WTC11 (cell line): ENCODE measurements at regions not wholly inside any gene's neighbourhood (a gene's known extent, or its start where the extent isn't known, plus 50 kb on each side); places are given as distances from the start of the nearest gene placed in this dataset.

Experiments
- ATAC-seq: fragments of 200-7000 bp; cut with Tn5 transposase; 2 replicates; pipeline ENCODE4 v1.10.0; 2021; ENCODE audit warnings: mild to moderate bottlenecking, moderate library complexity
- CTCF ChIA-PET: fragments of 300-600 bp; sonication (Branson Sonifier 250); formaldehyde crosslinking; loops from one replicate; lab custom pipeline; 2021; ENCODE audit warnings: antibody characterized with exemption; lab: Charles Lee
- POLR2A ChIA-PET: fragments of 350-600 bp; sonication (Branson Sonifier 250); formaldehyde crosslinking; loops from one replicate; lab custom pipeline; 2021; ENCODE audit warnings: antibody characterized with exemption; lab: Charles Lee
- DNase-seq: peaks from one replicate; pipeline ENCODE4 v3.0.0; 2021; ENCODE audit warnings: low spot score
- H3K27ac Mint-ChIP-seq: 2 replicates; pipeline ENCODE4 v1.8.0; 2021; ENCODE audit warnings: mixed read lengths
- H3K27me3 Mint-ChIP-seq: 2 replicates; pipeline ENCODE4 v1.8.0; 2021; ENCODE audit warnings: low read depth, mild to moderate bottlenecking, moderate library complexity, mixed read lengths
- H3K36me3 Mint-ChIP-seq: 2 replicates; pipeline ENCODE4 v1.8.0; 2021; ENCODE audit warnings: mixed read lengths
- H3K4me1 Mint-ChIP-seq: 2 replicates; pipeline ENCODE4 v1.8.0; 2022; ENCODE audit warnings: mixed read lengths
- H3K4me3 Mint-ChIP-seq: 2 replicates; pipeline ENCODE4 v1.8.0; 2021; ENCODE audit warnings: mild to moderate bottlenecking, moderate library complexity, mixed read lengths
- H3K9me3 Mint-ChIP-seq: 2 replicates; pipeline ENCODE4 v1.8.0; 2021; ENCODE audit warnings: mixed read lengths
- AFF4 ChIP-seq: sonication (generic); formaldehyde crosslinking; IDR thresholded peaks from 2 replicates; pipeline ENCODE4 v1.8.1; 2023; ENCODE audit warnings: mild to moderate bottlenecking, missing genetic modification reagents, borderline replicate concordance
- ATF1 ChIP-seq: sonication (generic); formaldehyde crosslinking; IDR thresholded peaks from 2 replicates; pipeline ENCODE4 v1.8.1; 2023; ENCODE audit warnings: mild to moderate bottlenecking, moderate library complexity, missing genetic modification reagents
- E2F1 ChIP-seq: sonication (generic); formaldehyde crosslinking; IDR thresholded peaks from 2 replicates; pipeline ENCODE4 v1.8.0; 2022; ENCODE audit warnings: mild to moderate bottlenecking, missing genetic modification reagents
- IRF2 ChIP-seq: sonication (generic); formaldehyde crosslinking; IDR thresholded peaks from 2 replicates; pipeline ENCODE4 v1.8.0; 2022; ENCODE audit warnings: low read depth, missing genetic modification reagents, borderline replicate concordance
- JAZF1 ChIP-seq: fragments of 250-450 bp; sonication (Bioruptor Pico); IDR thresholded peaks from 2 replicates; pipeline ENCODE4 v1.9.0; 2021; ENCODE audit warnings: moderate library complexity, mild to moderate bottlenecking, inconsistent platforms
- JUN ChIP-seq: sonication (generic); formaldehyde crosslinking; IDR thresholded peaks from 2 replicates; pipeline ENCODE4 v1.8.0; 2023; ENCODE audit warnings: mild to moderate bottlenecking, missing genetic modification reagents
- NR1H2 ChIP-seq: sonication (generic); formaldehyde crosslinking; IDR thresholded peaks from 2 replicates; pipeline ENCODE4 v1.9.0; 2021; ENCODE audit warnings: mild to moderate bottlenecking, moderate library complexity, missing genetic modification reagents
- SMAD4 ChIP-seq: sonication (generic); formaldehyde crosslinking; IDR thresholded peaks from 2 replicates; pipeline ENCODE4 v1.8.0; 2022; ENCODE audit warnings: mild to moderate bottlenecking, missing genetic modification reagents
- TF ChIP-seq, protein P1 (sequence below): sonication (generic); formaldehyde crosslinking; IDR thresholded peaks from 2 replicates; pipeline ENCODE4 v1.8.0; 2022; ENCODE audit warnings: mild to moderate bottlenecking, missing genetic modification reagents
- TF ChIP-seq, protein P2 (sequence below): sonication (generic); formaldehyde crosslinking; IDR thresholded peaks from 2 replicates; pipeline ENCODE4 v1.8.0; 2022; ENCODE audit warnings: mild to moderate bottlenecking, missing genetic modification reagents
- TF ChIP-seq, protein P3 (sequence below): fragments of 250-450 bp; sonication (Bioruptor Pico); IDR thresholded peaks from 2 replicates; pipeline ENCODE4 v1.9.0; 2021; ENCODE audit warnings: mild to moderate bottlenecking, borderline replicate concordance
- TF ChIP-seq, protein P4 (sequence below): sonication (generic); formaldehyde crosslinking; IDR thresholded peaks from 2 replicates; pipeline ENCODE4 v1.8.1; 2023; ENCODE audit warnings: mild to moderate bottlenecking, missing genetic modification reagents

DNA sequence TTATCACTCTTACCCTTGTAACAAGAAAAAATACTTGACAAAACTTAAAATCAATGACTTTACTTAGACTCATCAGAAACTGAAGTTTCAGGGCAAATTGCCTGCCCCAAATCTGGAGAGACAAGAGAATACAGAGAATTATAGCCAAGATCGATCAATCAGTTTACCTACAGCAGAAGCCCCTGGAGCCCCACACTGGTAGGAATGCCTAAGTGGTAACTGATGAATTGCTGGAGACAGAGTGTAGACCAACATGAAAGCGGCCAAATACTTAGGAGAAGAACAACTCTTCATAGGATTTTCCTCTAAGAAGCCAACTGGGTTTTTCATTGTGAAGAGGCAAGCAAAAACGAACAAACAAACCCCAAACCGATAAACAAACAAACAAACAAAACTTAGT lies 1430.0 kb downstream of the EFNB2 start:
- H3K27ac Mint-ChIP-seq = no peak overlapping the region
- DNase-seq (no peak), ATAC-seq (peak; percentile 68)
- H3K27me3 Mint-ChIP-seq = no peaks in the 10 kb centered on the region
- H3K4me1 Mint-ChIP-seq = peaks cover 36% of the 10 kb centered on the region
- CTCF ChIA-PET = no interaction called here
- H3K36me3 Mint-ChIP-seq = peaks cover 5% of the 10 kb centered on the region; the same call in 1 of the 2 replicates
- POLR2A ChIA-PET = no interaction called here
- peaks cover 19% of the 10 kb centered on the region for H3K9me3 Mint-ChIP-seq
- TF ChIP-seq, protein P1, sequence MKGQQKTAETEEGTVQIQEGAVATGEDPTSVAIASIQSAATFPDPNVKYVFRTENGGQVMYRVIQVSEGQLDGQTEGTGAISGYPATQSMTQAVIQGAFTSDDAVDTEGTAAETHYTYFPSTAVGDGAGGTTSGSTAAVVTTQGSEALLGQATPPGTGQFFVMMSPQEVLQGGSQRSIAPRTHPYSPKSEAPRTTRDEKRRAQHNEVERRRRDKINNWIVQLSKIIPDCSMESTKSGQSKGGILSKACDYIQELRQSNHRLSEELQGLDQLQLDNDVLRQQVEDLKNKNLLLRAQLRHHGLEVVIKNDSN (CRISPR knock-in tag) = no peak
- TF ChIP-seq ATF1 (CRISPR knock-in tag) = no peak
- no peak for TF ChIP-seq NR1H2 (CRISPR knock-in tag)
- no peak for TF ChIP-seq JUN
- no peak overlapping the region for H3K4me3 Mint-ChIP-seq

- POLR2A ChIA-PET = no interaction called here
- ATAC-seq = no peak
- Mint-ChIP-seq H3K4me1 (no peaks in the 10 kb centered on the region), H3K9me3 (no peaks in the 10 kb centered on the region), H3K27me3 (no peaks in the 10 kb centered on the region), H3K36me3 (no peaks in the 10 kb centered on the region), H3K4me3 (no peak overlapping the region)
- no peak for DNase-seq
- TF ChIP-seq, protein P2, sequence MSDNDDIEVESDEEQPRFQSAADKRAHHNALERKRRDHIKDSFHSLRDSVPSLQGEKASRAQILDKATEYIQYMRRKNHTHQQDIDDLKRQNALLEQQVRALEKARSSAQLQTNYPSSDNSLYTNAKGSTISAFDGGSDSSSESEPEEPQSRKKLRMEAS = no peak
- TF ChIP-seq IRF2 (CRISPR knock-in tag) (no peak), E2F1 (no peak), JAZF1 (CRISPR knock-in tag) (no peak), SMAD4 (CRISPR knock-in tag) (no peak)
- TF ChIP-seq, protein P3, sequence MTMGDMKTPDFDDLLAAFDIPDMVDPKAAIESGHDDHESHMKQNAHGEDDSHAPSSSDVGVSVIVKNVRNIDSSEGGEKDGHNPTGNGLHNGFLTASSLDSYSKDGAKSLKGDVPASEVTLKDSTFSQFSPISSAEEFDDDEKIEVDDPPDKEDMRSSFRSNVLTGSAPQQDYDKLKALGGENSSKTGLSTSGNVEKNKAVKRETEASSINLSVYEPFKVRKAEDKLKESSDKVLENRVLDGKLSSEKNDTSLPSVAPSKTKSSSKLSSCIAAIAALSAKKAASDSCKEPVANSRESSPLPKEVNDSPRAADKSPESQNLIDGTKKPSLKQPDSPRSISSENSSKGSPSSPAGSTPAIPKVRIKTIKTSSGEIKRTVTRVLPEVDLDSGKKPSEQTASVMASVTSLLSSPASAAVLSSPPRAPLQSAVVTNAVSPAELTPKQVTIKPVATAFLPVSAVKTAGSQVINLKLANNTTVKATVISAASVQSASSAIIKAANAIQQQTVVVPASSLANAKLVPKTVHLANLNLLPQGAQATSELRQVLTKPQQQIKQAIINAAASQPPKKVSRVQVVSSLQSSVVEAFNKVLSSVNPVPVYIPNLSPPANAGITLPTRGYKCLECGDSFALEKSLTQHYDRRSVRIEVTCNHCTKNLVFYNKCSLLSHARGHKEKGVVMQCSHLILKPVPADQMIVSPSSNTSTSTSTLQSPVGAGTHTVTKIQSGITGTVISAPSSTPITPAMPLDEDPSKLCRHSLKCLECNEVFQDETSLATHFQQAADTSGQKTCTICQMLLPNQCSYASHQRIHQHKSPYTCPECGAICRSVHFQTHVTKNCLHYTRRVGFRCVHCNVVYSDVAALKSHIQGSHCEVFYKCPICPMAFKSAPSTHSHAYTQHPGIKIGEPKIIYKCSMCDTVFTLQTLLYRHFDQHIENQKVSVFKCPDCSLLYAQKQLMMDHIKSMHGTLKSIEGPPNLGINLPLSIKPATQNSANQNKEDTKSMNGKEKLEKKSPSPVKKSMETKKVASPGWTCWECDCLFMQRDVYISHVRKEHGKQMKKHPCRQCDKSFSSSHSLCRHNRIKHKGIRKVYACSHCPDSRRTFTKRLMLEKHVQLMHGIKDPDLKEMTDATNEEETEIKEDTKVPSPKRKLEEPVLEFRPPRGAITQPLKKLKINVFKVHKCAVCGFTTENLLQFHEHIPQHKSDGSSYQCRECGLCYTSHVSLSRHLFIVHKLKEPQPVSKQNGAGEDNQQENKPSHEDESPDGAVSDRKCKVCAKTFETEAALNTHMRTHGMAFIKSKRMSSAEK = no peak
- TF ChIP-seq, protein P4, sequence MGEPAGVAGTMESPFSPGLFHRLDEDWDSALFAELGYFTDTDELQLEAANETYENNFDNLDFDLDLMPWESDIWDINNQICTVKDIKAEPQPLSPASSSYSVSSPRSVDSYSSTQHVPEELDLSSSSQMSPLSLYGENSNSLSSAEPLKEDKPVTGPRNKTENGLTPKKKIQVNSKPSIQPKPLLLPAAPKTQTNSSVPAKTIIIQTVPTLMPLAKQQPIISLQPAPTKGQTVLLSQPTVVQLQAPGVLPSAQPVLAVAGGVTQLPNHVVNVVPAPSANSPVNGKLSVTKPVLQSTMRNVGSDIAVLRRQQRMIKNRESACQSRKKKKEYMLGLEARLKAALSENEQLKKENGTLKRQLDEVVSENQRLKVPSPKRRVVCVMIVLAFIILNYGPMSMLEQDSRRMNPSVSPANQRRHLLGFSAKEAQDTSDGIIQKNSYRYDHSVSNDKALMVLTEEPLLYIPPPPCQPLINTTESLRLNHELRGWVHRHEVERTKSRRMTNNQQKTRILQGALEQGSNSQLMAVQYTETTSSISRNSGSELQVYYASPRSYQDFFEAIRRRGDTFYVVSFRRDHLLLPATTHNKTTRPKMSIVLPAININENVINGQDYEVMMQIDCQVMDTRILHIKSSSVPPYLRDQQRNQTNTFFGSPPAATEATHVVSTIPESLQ (CRISPR knock-in tag) = no peak
- TF ChIP-seq, all 79 proteins: peak for 0
- CTCF ChIA-PET = no interaction called here
- no peak overlapping the region for H3K27ac Mint-ChIP-seq
Observed at GRCh38 chr13:105097521-105097920, 1437.9 kb downstream of the EFNB2 start.

GRCh38 chr13:105089858-105090643 lies 1445.4 kb downstream of the EFNB2 start:
- Mint-ChIP-seq H3K9me3 (no peaks in the 10 kb centered on the region), H3K27me3 (no peaks in the 10 kb centered on the region), H3K4me1 (peaks cover 16% of the 10 kb centered on the region), H3K4me3 (no peak overlapping the region), H3K27ac (no peak overlapping the region), H3K36me3 (no peaks in the 10 kb centered on the region)
- POLR2A ChIA-PET = no interaction called here
- ATAC-seq (no peak), DNase-seq (no peak)
- CTCF ChIA-PET = no interaction called here
- TF ChIP-seq AFF4 (CRISPR knock-in tag) (no peak), JAZF1 (CRISPR knock-in tag) (no peak)
